HepG2 (cell line): ENCODE measurements at regions not wholly inside any gene's neighbourhood (a gene's known extent, or its start where the extent isn't known, plus 50 kb on each side); places are given as distances from the start of the nearest gene placed in this dataset.

Experiments
- ATF1 ChIP-seq: IDR thresholded peaks from 2 replicates; pipeline ENCODE4 v1.6.1; 2016; ENCODE audit warnings: mild to moderate bottlenecking, control low read depth
- CREM ChIP-seq, 2 experiments: sonication (generic) in 1 of 2; formaldehyde crosslinking in 1 of 2; IDR thresholded peaks; 2 replicates each; pipeline versions ENCODE4 v1.4.0 to v1.6.1; 2016 to 2020; ENCODE audit warnings: antibody characterized with exemption in 1 of 2, mild to moderate bottlenecking in 1 of 2, missing genetic modification reagents in 1 of 2
- DMAP1 ChIP-seq: IDR thresholded peaks from 2 replicates; pipeline ENCODE4 v1.6.1; 2016
- GABPA ChIP-seq, 2 experiments: IDR thresholded peaks; 2 replicates each; pipeline ENCODE4 v1.6.1; 2011 to 2016; ENCODE audit warnings: low read depth in 2 of 2, low read length in 1 of 2, missing biosample characterization in 1 of 2, missing genetic modification characterization in 1 of 2
- HHEX ChIP-seq: IDR thresholded peaks from 2 replicates; pipeline ENCODE4 v1.6.1; 2016; ENCODE audit warnings: control low read depth
- KDM2A ChIP-seq: sonication (generic); formaldehyde crosslinking; IDR thresholded peaks from 2 replicates; pipeline ENCODE4 v1.4.0; 2020; ENCODE audit warnings: low read depth, missing genetic modification reagents, borderline replicate concordance
- MLX ChIP-seq: IDR thresholded peaks from 2 replicates; pipeline ENCODE4 v1.6.1; 2016
- NFIB ChIP-seq: sonication (generic); formaldehyde crosslinking; IDR thresholded peaks from 2 replicates; pipeline ENCODE4 v1.9.0; 2021; ENCODE audit warnings: missing genetic modification reagents, mild to moderate bottlenecking, borderline replicate concordance
- NR1H2 ChIP-seq: sonication (generic); formaldehyde crosslinking; IDR thresholded peaks from 2 replicates; pipeline ENCODE4 v1.8.1; 2022; ENCODE audit warnings: low read depth, missing genetic modification reagents, borderline replicate concordance
- POGK ChIP-seq: sonication (generic); formaldehyde crosslinking; conservative IDR thresholded peaks from 2 replicates; pipeline ENCODE4 v1.8.0; 2022; ENCODE audit warnings: mild to moderate bottlenecking, moderate library complexity, missing genetic modification reagents
- POGZ ChIP-seq: sonication (generic); formaldehyde crosslinking; IDR thresholded peaks from 2 replicates; pipeline ENCODE4 v1.4.0; 2020; ENCODE audit warnings: mild to moderate bottlenecking, missing genetic modification reagents
- RBM22 ChIP-seq: fragments of 200-400 bp; formaldehyde crosslinking; optimal IDR thresholded peaks from 2 replicates; pipeline ENCODE3; 2017; ENCODE audit warnings: mild to moderate bottlenecking, low read length, moderate library complexity
- RXRB ChIP-seq: IDR thresholded peaks from 2 replicates; pipeline ENCODE4 v1.6.1; 2016; ENCODE audit warnings: borderline replicate concordance, missing genetic modification reagents, missing compliant biosample characterization
- SAP130 ChIP-seq: IDR thresholded peaks from 2 replicates; pipeline ENCODE4 v1.6.1; 2016; ENCODE audit warnings: low read depth
- SNAPC4 ChIP-seq: sonication (generic); formaldehyde crosslinking; IDR thresholded peaks from 2 replicates; pipeline ENCODE4 v1.4.0; 2020; ENCODE audit warnings: mild to moderate bottlenecking, missing genetic modification reagents
- ZFP37 ChIP-seq: sonication (generic); formaldehyde crosslinking; IDR thresholded peaks from 2 replicates; pipeline ENCODE4 v1.4.0; 2020; ENCODE audit warnings: missing genetic modification reagents, borderline replicate concordance
- ZHX1 ChIP-seq: sonication (generic); formaldehyde crosslinking; IDR thresholded peaks from 2 replicates; pipeline ENCODE4 v1.8.1; 2022; ENCODE audit warnings: low read depth, mild to moderate bottlenecking, missing genetic modification reagents
- ZNF124 ChIP-seq: sonication (generic); formaldehyde crosslinking; IDR thresholded peaks from 2 replicates; pipeline ENCODE4 v1.4.0; 2020; ENCODE audit warnings: missing genetic modification reagents
- ZNF629 ChIP-seq: sonication (generic); formaldehyde crosslinking; conservative IDR thresholded peaks from 2 replicates; pipeline ENCODE4 v1.5.0; 2020; ENCODE audit warnings: missing genetic modification reagents

DNA sequence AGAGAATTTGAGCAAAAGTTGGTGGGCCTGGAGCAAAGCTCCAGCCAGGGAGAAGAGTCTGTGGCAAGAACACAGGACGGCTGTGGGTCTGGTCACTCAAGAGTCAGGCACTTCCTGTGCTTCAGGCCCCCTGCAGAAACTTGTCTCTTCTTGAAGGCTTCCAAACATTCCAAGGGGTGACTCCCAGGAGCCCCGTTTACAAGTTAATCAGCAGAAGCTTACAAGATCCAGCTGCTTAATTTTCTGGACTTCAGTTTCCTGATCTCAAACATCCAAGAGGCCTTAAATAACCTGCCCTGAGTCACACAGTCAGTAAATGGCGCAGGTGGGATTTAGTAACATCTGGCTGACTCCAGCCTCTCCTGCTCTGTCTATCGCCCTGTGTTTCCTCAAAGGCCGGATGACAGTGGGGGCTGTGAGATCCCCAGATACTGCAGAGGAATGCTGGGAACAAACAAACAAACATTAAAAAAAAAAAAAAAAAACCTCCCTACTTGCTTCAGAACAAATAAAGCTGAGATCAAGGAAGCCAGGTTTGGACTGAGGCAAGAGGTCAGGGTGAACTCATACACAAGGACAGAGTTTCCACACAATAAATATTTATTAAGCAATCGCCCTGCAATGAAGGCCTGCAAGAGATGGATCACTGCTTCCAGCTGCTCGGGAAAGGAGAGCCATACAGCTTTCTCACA, 175.4 kb upstream of the RFC3 start (continued):
- TF ChIP-seq CREM (IDR thresholded peaks at IDR 0.05) (peak; percentile 94), CREM (CRISPR knock-in tag; IDR thresholded peaks at IDR 0.05) (no peak), SNAPC4 (CRISPR knock-in tag) (0 out of 2 replicates have a peak, but pooled peaks have one; percentile 80), SAP130 (CRISPR knock-in tag) (peak; percentile 81), ZNF629 (CRISPR knock-in tag) (no peak), NFIB (CRISPR knock-in tag) (no peak), DMAP1 (CRISPR knock-in tag) (peak; percentile 84), POGZ (CRISPR knock-in tag) (peak; percentile 89), ZNF124 (CRISPR knock-in tag) (peak; percentile 78; the same call in 1 of the 2 replicates), NR1H2 (CRISPR knock-in tag) (no peak), GABPA (IDR thresholded peaks at IDR 0.05; ENCODE audit: low read depth, low read length) (no peak), GABPA (CRISPR knock-in tag; IDR thresholded peaks at IDR 0.05; ENCODE audit: low read depth) (peak; percentile 65), HHEX (CRISPR knock-in tag) (peak; percentile 47; the same call in 1 of the 2 replicates), MLX (CRISPR knock-in tag) (peak; percentile 71), ATF1 (CRISPR knock-in tag) (peak; percentile 36; the same call in 1 of the 2 replicates), KDM2A (no peak; the same call in 1 of the 2 replicates), RXRB (peak; percentile 94), RBM22 (peak; percentile 47), ZHX1 (no peak), ZFP37 (CRISPR knock-in tag) (no peak), POGK (CRISPR knock-in tag) (peak; percentile 90)
